Left ventricle myocardium superior (tissue), 1 donor: ENCODE measurements at regions not wholly inside any gene's neighbourhood (a gene's known extent, or its start where the extent isn't known, plus 50 kb on each side); places are given as distances from the start of the nearest gene placed in this dataset.

Source experiments
- ATAC-seq: fragments of 200-7000 bp; cut with Tn5 transposase; one replicate; pipeline ENCODE4 v1.9.1; 2020; ENCODE audit warnings: mild to moderate bottlenecking, moderate library complexity
- DNase-seq: peaks from one replicate; pipeline ENCODE4 v3.0.0-alpha.2; 2020
- intact Hi-C: fragments of 100-400 bp; cut with micrococcal nuclease; formaldehyde crosslinking; loops from one replicate; pipeline ENCODE4 v1.11.0; 2022
- donor health status: DM: no; HTN: yes; CAD: no; lungs with severe emphysema.

- no peak for DNase-seq
- intact Hi-C loops = no loop called here
- no peak for ATAC-seq
These were observed 60.8 kb upstream of the EPHA3 start for GRCh38 chr3:89046661-89047060.

- ATAC-seq (no peak), DNase-seq (no peak)
- intact Hi-C loops = no loop called here
These were observed 58.3 kb upstream of the EPHA3 start for GRCh38 chr3:89049119-89049518.

- ATAC-seq (no peak), DNase-seq (no peak)
- intact Hi-C loops = no loop called here
These were observed 55.0 kb upstream of the EPHA3 start for GRCh38 chr3:89052386-89052785.

- intact Hi-C loops = no loop called here
- ATAC-seq (no peak), DNase-seq (no peak)
These were observed 50.0 kb upstream of the EPHA3 start for GRCh38 chr3:89057398-89057797.
